NCI-H146 treated with DMSO at 0.1 percent for 48 hours (cell line): ENCODE measurements at regions not wholly inside any gene's neighbourhood (a gene's known extent, or its start where the extent isn't known, plus 50 kb on each side); places are given as distances from the start of the nearest gene placed in this dataset.
"Not testable (repeated sequence)": the region's sequence is repeated elsewhere in the genome, so short reads cannot be mapped to it uniquely, and the experiment has no call there.

Experiments used
- DNase-seq: peaks from one replicate; lab custom pipeline; 2025; ENCODE audit not compliant: unreplicated experiment; lab: John Stamatoyannopoulos, UW

GRCh38 chr3:64824394-64824909 is 136.7 kb upstream of the ADAMTS9 start:
- DNase-seq: no peak

- DNase-seq: no peak
Measured at GRCh38 chr3:64818196-64818595, 130.4 kb upstream of the ADAMTS9 start.

GRCh38 chr3:64816355-64816754 is 128.6 kb upstream of the ADAMTS9 start:
- no peak for DNase-seq

- no peak for DNase-seq
Measured at GRCh38 chr3:64815789-64816188, 128.0 kb upstream of the ADAMTS9 start.

GRCh38 chr3:64815195-64815631 is 127.4 kb upstream of the ADAMTS9 start:
- DNase-seq: no peak

GRCh38 chr3:64814351-64814750 is 126.6 kb upstream of the ADAMTS9 start:
- no peak for DNase-seq

GRCh38 chr3:64813326-64813725 is 125.5 kb upstream of the ADAMTS9 start:
- DNase-seq: no peak

- no peak for DNase-seq
Measured at GRCh38 chr3:64809086-64809485, 121.3 kb upstream of the ADAMTS9 start.

GRCh38 chr3:64808061-64808460 is 120.3 kb upstream of the ADAMTS9 start:
- DNase-seq: no peak

- no peak for DNase-seq
Measured at GRCh38 chr3:64806668-64807605, 119.1 kb upstream of the ADAMTS9 start.

- no peak for DNase-seq
Measured at GRCh38 chr3:64805978-64806377, 118.2 kb upstream of the ADAMTS9 start.

GRCh38 chr3:64805248-64805647 is 117.4 kb upstream of the ADAMTS9 start:
- no peak for DNase-seq

GRCh38 chr3:64803469-64803868 is 115.7 kb upstream of the ADAMTS9 start:
- DNase-seq: no peak

GRCh38 chr3:64802460-64802859 is 114.7 kb upstream of the ADAMTS9 start:
- no peak for DNase-seq

- no peak for DNase-seq
Measured at GRCh38 chr3:64801856-64802255, 114.1 kb upstream of the ADAMTS9 start.

GRCh38 chr3:64799606-64800005 is 111.8 kb upstream of the ADAMTS9 start:
- DNase-seq: no peak

- DNase-seq: no peak
Measured at GRCh38 chr3:64798316-64798715, 110.5 kb upstream of the ADAMTS9 start.

GRCh38 chr3:64796607-64797399 is 109.0 kb upstream of the ADAMTS9 start:
- no peak for DNase-seq

GRCh38 chr3:64792445-64792844 is 104.6 kb upstream of the ADAMTS9 start:
- DNase-seq: no peak

GRCh38 chr3:64789111-64789510 is 101.3 kb upstream of the ADAMTS9 start:
- no peak for DNase-seq

- DNase-seq: no peak
Measured at GRCh38 chr3:64783200-64783599, 95.4 kb upstream of the ADAMTS9 start.

GRCh38 chr3:64780923-64781322 is 93.1 kb upstream of the ADAMTS9 start:
- not testable (repeated sequence) for DNase-seq
